Uterus (tissue), 3 donors: ENCODE measurements at regions not wholly inside any gene's neighbourhood (a gene's known extent, or its start where the extent isn't known, plus 50 kb on each side); places are given as distances from the start of the nearest gene placed in this dataset.

Source experiments
- DNase-seq, 2 donors: peaks; one replicate each; pipeline ENCODE4 v3.0.0-alpha.2; 2019 to 2020
- H3K27ac ChIP-seq, 2 donors: fragments of 200-600 bp; sonication (generic); 1 replicate in 1 of 2; 2 replicates in 1 of 2; pipeline ENCODE4 v1.5.1; 2016 to 2018
- H3K27me3 ChIP-seq, 2 donors: fragments of 200-600 bp; sonication (generic); one replicate each; pipeline ENCODE4 v1.5.1; 2018 to 2019; ENCODE audit warnings: control low read depth in 1 of 2
- H3K36me3 ChIP-seq, 2 donors: fragments of 200-600 bp; sonication (generic); one replicate each; pipeline ENCODE4 v1.5.1; 2019; ENCODE audit warnings: control low read depth in 1 of 2
- H3K4me1 ChIP-seq, 2 donors: fragments of 200-600 bp; sonication (generic); one replicate each; pipeline ENCODE4 v1.5.1; 2018 to 2019; ENCODE audit warnings: control low read depth in 1 of 2
- H3K4me3 ChIP-seq, 2 donors: fragments of 200-600 bp; sonication (generic); 1 replicate in 1 of 2; 2 replicates in 1 of 2; pipeline ENCODE4 v1.5.1; 2018 to 2019; ENCODE audit warnings: mild to moderate bottlenecking in 1 of 2
- H3K9me3 ChIP-seq, 2 donors: fragments of 200-600 bp; sonication (generic); one replicate each; pipeline ENCODE4 v1.5.1; 2019; ENCODE audit warnings: control low read depth in 1 of 2
- CTCF ChIP-seq, 4 experiments: fragments of 200-600 bp in 2 of 4; fragments of 450-650 bp in 2 of 4; sonication (generic) in 2 of 4; IDR thresholded peaks; one replicate each; pipeline ENCODE4 v1.5.1; 2016 to 2019; ENCODE audit warnings: antibody characterized with exemption in 4 of 4, mild to moderate bottlenecking in 2 of 4, moderate library complexity in 1 of 4
- POLR2A ChIP-seq, 2 donors: fragments of 450-650 bp; IDR thresholded peaks; one replicate each; pipeline ENCODE4 v1.6.1; 2016; ENCODE audit warnings: antibody characterized with exemption in 2 of 2, mild to moderate bottlenecking in 1 of 2, moderate library complexity in 1 of 2
- intact Hi-C: fragments of 100-400 bp; cut with DNase I; formaldehyde crosslinking; loops from one replicate; pipeline ENCODE4 v1.15.1; 2023; ENCODE audit warnings: low total_unique reads
- donor health status: DM: yes; HTN: yes; CAD: no.

- Histone ChIP-seq H3K9me3 (no peaks in the 10 kb centered on the region), H3K27me3 (no peaks in the 10 kb centered on the region), H3K36me3 (no peaks in the 10 kb centered on the region), H3K27ac (no peak overlapping the region), H3K4me1 (no peaks in the 10 kb centered on the region), H3K4me3 (no peak overlapping the region)
- DNase-seq = no peak
- intact Hi-C loops = no loop called here
- no peak for TF ChIP-seq CTCF (IDR thresholded peaks at IDR 0.05)
- TF ChIP-seq POLR2A (IDR thresholded peaks at IDR 0.05) = no peak
Measured at GRCh38 chr21:35840949-35841348, 219.4 kb downstream of the SETD4 start.

GRCh38 chr21:35840197-35840799, 220.0 kb downstream of the SETD4 start:
- Histone ChIP-seq H3K27me3 (no peaks in the 10 kb centered on the region), H3K36me3 (no peaks in the 10 kb centered on the region), H3K4me1 (no peaks in the 10 kb centered on the region), H3K9me3 (no peaks in the 10 kb centered on the region), H3K4me3 (no peak overlapping the region), H3K27ac (no peak overlapping the region)
- DNase-seq = peak; percentile 26 to 54
- intact Hi-C loops = no loop called here
- TF ChIP-seq POLR2A (IDR thresholded peaks at IDR 0.05) (no peak), CTCF (IDR thresholded peaks at IDR 0.05) (peak; percentile 57 to 69 (median 61))

DNA sequence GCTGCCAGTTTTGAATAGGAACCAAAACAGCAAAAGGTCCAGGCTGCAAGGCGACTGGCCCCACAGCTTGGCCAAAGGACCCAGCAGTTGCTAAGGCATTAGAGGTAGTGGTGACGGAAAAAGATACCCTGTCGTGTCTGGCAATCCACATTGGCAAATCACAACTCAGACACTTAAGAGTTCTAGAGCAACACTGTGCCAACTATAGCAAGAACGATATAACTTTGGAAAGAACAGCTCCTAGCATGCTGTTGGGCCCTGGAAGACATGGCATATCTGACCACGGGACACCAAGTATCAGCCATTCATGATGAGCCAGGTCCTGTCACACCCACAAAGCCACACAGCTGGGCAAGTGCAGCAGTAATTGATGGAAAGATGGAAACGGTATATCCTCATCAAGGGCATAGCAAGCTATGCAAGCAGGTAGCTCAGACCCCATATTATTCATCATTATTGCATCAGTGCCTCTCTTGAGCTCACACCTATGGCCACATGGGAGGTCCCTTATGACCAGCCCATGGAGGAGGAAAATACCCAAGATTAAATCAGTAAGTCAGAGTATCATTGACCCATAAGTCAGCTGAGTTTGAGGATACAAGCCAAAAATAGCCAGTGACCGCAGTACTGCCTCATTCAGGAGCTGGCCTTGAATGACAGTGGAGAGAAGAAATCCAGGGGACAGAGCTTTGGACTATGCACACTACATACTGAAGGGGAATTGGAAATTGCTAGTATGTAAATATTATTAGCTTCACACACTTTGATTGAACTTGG, 221.2 kb downstream of the SETD4 start:
- intact Hi-C loops = no loop called here
- no peaks in the 10 kb centered on the region for H3K36me3 ChIP-seq
- no peak overlapping the region for H3K4me3 ChIP-seq
- H3K27me3 ChIP-seq = no peaks in the 10 kb centered on the region
- H3K27ac ChIP-seq = no peak overlapping the region
- no peak for DNase-seq
- H3K4me1 ChIP-seq = no peaks in the 10 kb centered on the region
- TF ChIP-seq CTCF (IDR thresholded peaks at IDR 0.05) = no peak
- TF ChIP-seq POLR2A (IDR thresholded peaks at IDR 0.05) = no peak
- H3K9me3 ChIP-seq = no peaks in the 10 kb centered on the region

DNA sequence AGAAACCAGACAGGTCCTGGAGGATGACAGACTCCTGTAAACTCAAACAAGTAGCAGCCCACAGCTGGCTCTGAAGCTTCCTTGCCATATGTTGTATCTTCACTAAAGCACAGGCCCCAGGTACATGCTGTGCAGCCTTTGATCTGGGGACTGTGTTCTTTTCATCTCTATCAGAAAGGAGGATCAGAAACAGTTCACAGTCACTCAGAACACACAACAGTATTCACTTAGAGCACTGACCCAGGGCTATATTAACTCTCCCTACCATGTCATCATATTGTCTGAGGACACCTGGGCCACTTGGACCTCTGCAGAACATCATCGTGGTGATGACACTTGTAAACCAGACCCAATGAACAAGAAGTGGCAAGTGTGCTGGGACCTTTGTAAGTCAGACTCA, 222.0 kb downstream of the SETD4 start:
- intact Hi-C loops = no loop called here
- no peak overlapping the region for H3K4me3 ChIP-seq
- no peak overlapping the region for H3K27ac ChIP-seq
- no peaks in the 10 kb centered on the region for H3K4me1 ChIP-seq
- no peaks in the 10 kb centered on the region for H3K36me3 ChIP-seq
- DNase-seq = no peak
- no peak for TF ChIP-seq POLR2A (IDR thresholded peaks at IDR 0.05)
- no peak for TF ChIP-seq CTCF (IDR thresholded peaks at IDR 0.05)
- H3K9me3 ChIP-seq = no peaks in the 10 kb centered on the region
- H3K27me3 ChIP-seq = no peaks in the 10 kb centered on the region

DNA sequence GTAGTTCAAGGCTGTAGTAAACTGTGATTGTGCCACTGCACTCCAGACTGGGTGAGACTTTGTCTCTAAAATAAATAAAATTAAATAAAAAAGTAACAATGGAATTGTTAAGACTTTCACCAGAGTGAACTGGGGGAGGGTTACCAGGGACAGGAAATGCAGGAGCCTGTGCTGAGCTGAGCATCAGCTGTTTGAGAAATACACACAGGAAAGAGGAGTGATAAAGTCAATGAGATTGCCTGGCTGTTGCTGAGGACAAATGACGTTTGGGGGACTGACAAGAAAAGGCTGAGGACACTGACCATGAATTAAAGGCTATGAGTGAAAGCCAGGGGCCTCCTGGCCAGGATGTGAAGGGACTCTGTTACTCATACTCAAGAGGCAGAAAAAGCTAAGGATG, 226.3 kb downstream of the SETD4 start:
- no peak for DNase-seq
- Histone ChIP-seq H3K27ac (no peak overlapping the region), H3K4me3 (no peak overlapping the region), H3K4me1 (no peaks in the 10 kb centered on the region), H3K36me3 (no peaks in the 10 kb centered on the region), H3K27me3 (no peaks in the 10 kb centered on the region), H3K9me3 (no peaks in the 10 kb centered on the region)
- TF ChIP-seq POLR2A (IDR thresholded peaks at IDR 0.05) = no peak
- no peak for TF ChIP-seq CTCF (IDR thresholded peaks at IDR 0.05)
- intact Hi-C loops = no loop called here
